ENCODE measurements at regions not wholly inside any gene's neighbourhood (a gene's known extent, or its start where the extent isn't known, plus 50 kb on each side); places are given as distances from the start of the nearest gene placed in this dataset.

- Histone ChIP-seq H2BK120ac (ENCODE audit: insufficient read depth, low read length, poor library complexity) (no peak overlapping the region), H4K8ac (ENCODE audit: low read depth, low read length) (no peak overlapping the region), H3K79me2 (ENCODE audit: control insufficient read depth, insufficient read depth, low read length, poor library complexity) (no peaks in the 10 kb centered on the region), H3K4me3 (ENCODE audit: low read depth, low read length) (no peak overlapping the region), H3K4ac (ENCODE audit: low read depth, low read length) (no peak overlapping the region), H4K12ac (ENCODE audit: low read depth, low read length) (no peak overlapping the region), H2BK12ac (ENCODE audit: low read length) (no peak overlapping the region), H3K36me3 (ENCODE audit: control insufficient read depth in 1 of 2, insufficient read depth in 2 of 2, low read length in 2 of 2) (no peaks in the 10 kb centered on the region), H2AK5ac (ENCODE audit: low read length) (no peak overlapping the region), H3K9ac (ENCODE audit: low read length) (no peak overlapping the region), H3K27ac (ENCODE audit: low read depth, low read length) (no peak overlapping the region), H3K4me1 (ENCODE audit: control insufficient read depth in 1 of 2, insufficient read depth in 2 of 2, low read length in 2 of 2) (no peaks in the 10 kb centered on the region), H3K14ac (ENCODE audit: low read length) (no peak overlapping the region), H2BK5ac (ENCODE audit: low read depth, low read length, poor library complexity) (no peak overlapping the region), H4K91ac (ENCODE audit: low read depth, low read length) (no peak overlapping the region), H3K23ac (ENCODE audit: low read length) (no peak overlapping the region), H3K79me1 (ENCODE audit: low read length) (no peaks in the 10 kb centered on the region), H3K27me3 (ENCODE audit: insufficient read depth, low read length) (no peaks in the 10 kb centered on the region), H3K18ac (ENCODE audit: low read length) (no peak overlapping the region), H2AFZ (ENCODE audit: insufficient read depth, low read length, poor library complexity) (no peak overlapping the region), H3K9me3 (ENCODE audit: insufficient read depth, low read depth, low read length) (no peaks in the 10 kb centered on the region), H3K4me2 (ENCODE audit: low read length) (no peak overlapping the region)
- 100% methylated on average over 2 of the region's 3 CpGs for WGBS (ENCODE audit: extremely low coverage, insufficient coverage, insufficient read length)
- no peak for DNase-seq
Observed at GRCh38 chr9:28389411-28389810, 816.1 kb upstream of the C9orf72 start.

DNA sequence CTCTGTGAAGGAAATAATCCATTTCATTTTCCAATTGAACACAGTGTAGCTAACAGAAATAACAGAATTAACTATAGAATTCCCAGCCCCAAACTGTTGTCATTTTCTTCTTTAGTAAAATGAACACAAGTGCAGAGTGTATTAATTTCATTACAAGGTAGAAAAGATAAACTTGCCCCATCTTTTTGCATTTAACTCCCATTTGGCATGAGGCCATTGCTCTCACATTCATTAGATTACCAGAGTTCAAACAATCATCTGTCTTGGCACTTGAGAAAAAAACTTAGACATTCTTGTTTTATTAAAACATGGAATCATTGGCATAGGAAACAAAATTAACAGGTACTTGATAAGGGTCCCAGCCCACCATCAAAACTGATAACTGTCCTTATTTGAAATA lies 821.5 kb upstream of the C9orf72 start:
- Histone ChIP-seq H2BK120ac (ENCODE audit: insufficient read depth, low read length, poor library complexity) (no peak overlapping the region), H2BK12ac (ENCODE audit: low read length) (no peak overlapping the region), H3K79me2 (ENCODE audit: control insufficient read depth, insufficient read depth, low read length, poor library complexity) (no peaks in the 10 kb centered on the region), H4K8ac (ENCODE audit: low read depth, low read length) (no peak overlapping the region), H3K14ac (ENCODE audit: low read length) (no peak overlapping the region), H4K12ac (ENCODE audit: low read depth, low read length) (no peak overlapping the region), H3K27me3 (ENCODE audit: insufficient read depth, low read length) (no peaks in the 10 kb centered on the region), H3K4me1 (ENCODE audit: control insufficient read depth in 1 of 2, insufficient read depth in 2 of 2, low read length in 2 of 2) (no peaks in the 10 kb centered on the region), H3K4ac (ENCODE audit: low read depth, low read length) (no peak overlapping the region), H3K27ac (ENCODE audit: low read depth, low read length) (no peak overlapping the region), H3K18ac (ENCODE audit: low read length) (no peak overlapping the region), H3K4me3 (ENCODE audit: low read depth, low read length) (no peak overlapping the region), H2AFZ (ENCODE audit: insufficient read depth, low read length, poor library complexity) (no peak overlapping the region), H3K23ac (ENCODE audit: low read length) (no peak overlapping the region), H2BK5ac (ENCODE audit: low read depth, low read length, poor library complexity) (no peak overlapping the region), H2AK5ac (ENCODE audit: low read length) (no peak overlapping the region), H3K4me2 (ENCODE audit: low read length) (no peak overlapping the region), H3K9ac (ENCODE audit: low read length) (no peak overlapping the region), H3K9me3 (ENCODE audit: insufficient read depth, low read depth, low read length) (no peaks in the 10 kb centered on the region), H3K36me3 (ENCODE audit: control insufficient read depth in 1 of 2, insufficient read depth in 2 of 2, low read length in 2 of 2) (no peaks in the 10 kb centered on the region), H3K79me1 (ENCODE audit: low read length) (no peaks in the 10 kb centered on the region), H4K91ac (ENCODE audit: low read depth, low read length) (no peak overlapping the region)
- DNase-seq: no peak

DNA sequence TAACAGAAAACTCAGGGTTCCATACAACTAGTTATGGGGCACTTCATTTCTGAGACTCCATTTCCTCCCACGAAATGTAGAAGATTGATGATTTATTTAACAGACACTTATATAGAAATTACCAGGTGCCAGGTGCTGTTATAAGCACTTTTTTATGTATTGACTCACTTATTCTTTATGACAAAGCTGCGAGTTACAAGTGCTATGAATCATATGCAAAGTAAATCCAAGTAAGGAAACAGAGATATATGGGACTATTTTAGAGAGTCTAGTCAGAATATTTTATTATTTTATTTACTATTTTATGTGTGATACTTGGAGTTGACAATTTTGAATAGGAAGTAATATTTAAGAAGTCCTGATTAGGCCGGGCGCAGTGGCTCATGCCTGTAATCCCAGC lies 822.8 kb upstream of the C9orf72 start:
- no CpG with 5 or more reads among the region's 4 CpGs for WGBS (ENCODE audit: extremely low coverage, insufficient coverage, insufficient read length)
- no peaks in the 10 kb centered on the region for H3K79me1 ChIP-seq (ENCODE audit: low read length)

GRCh38 chr9:28407351-28407750 lies 834.1 kb upstream of the C9orf72 start:
- Histone ChIP-seq H3K23ac (ENCODE audit: low read length) (no peak overlapping the region), H4K12ac (ENCODE audit: low read depth, low read length) (no peak overlapping the region), H3K79me2 (ENCODE audit: control insufficient read depth, insufficient read depth, low read length, poor library complexity) (no peaks in the 10 kb centered on the region), H4K8ac (ENCODE audit: low read depth, low read length) (no peak overlapping the region), H3K14ac (ENCODE audit: low read length) (no peak overlapping the region), H3K18ac (ENCODE audit: low read length) (no peak overlapping the region), H3K4me3 (ENCODE audit: low read depth, low read length) (no peak overlapping the region), H3K36me3 (ENCODE audit: control insufficient read depth in 1 of 2, insufficient read depth in 2 of 2, low read length in 2 of 2) (no peaks in the 10 kb centered on the region), H3K27ac (ENCODE audit: low read depth, low read length) (no peak overlapping the region), H2BK120ac (ENCODE audit: insufficient read depth, low read length, poor library complexity) (no peak overlapping the region), H2BK12ac (ENCODE audit: low read length) (no peak overlapping the region), H2AFZ (ENCODE audit: insufficient read depth, low read length, poor library complexity) (no peak overlapping the region), H3K79me1 (ENCODE audit: low read length) (no peaks in the 10 kb centered on the region), H2AK5ac (ENCODE audit: low read length) (no peak overlapping the region), H3K9me3 (ENCODE audit: insufficient read depth, low read depth, low read length) (no peaks in the 10 kb centered on the region), H3K4me2 (ENCODE audit: low read length) (no peak overlapping the region), H3K4ac (ENCODE audit: low read depth, low read length) (no peak overlapping the region), H3K4me1 (ENCODE audit: control insufficient read depth in 1 of 2, insufficient read depth in 2 of 2, low read length in 2 of 2) (no peaks in the 10 kb centered on the region), H3K27me3 (ENCODE audit: insufficient read depth, low read length) (no peaks in the 10 kb centered on the region), H4K91ac (ENCODE audit: low read depth, low read length) (no peak overlapping the region), H3K9ac (ENCODE audit: low read length) (no peak overlapping the region), H2BK5ac (ENCODE audit: low read depth, low read length, poor library complexity) (no peak overlapping the region)
- WGBS (ENCODE audit: extremely low coverage, insufficient coverage, insufficient read length): no CpG with 5 or more reads among the region's 3 CpGs
- DNase-seq: no peak

More for the DNA sequence above, 822.8 kb upstream of the C9orf72 start:
- Histone ChIP-seq H4K12ac (ENCODE audit: low read depth, low read length) (no peak overlapping the region), H3K23ac (ENCODE audit: low read length) (no peak overlapping the region), H3K36me3 (ENCODE audit: control insufficient read depth in 1 of 2, insufficient read depth in 2 of 2, low read length in 2 of 2) (no peaks in the 10 kb centered on the region), H3K4me3 (ENCODE audit: low read depth, low read length) (no peak overlapping the region), H3K79me2 (ENCODE audit: control insufficient read depth, insufficient read depth, low read length, poor library complexity) (no peaks in the 10 kb centered on the region), H2BK120ac (ENCODE audit: insufficient read depth, low read length, poor library complexity) (no peak overlapping the region), H4K8ac (ENCODE audit: low read depth, low read length) (no peak overlapping the region), H3K4me2 (ENCODE audit: low read length) (no peak overlapping the region), H3K27ac (ENCODE audit: low read depth, low read length) (no peak overlapping the region), H3K4ac (ENCODE audit: low read depth, low read length) (no peak overlapping the region), H3K27me3 (ENCODE audit: insufficient read depth, low read length) (no peaks in the 10 kb centered on the region), H4K91ac (ENCODE audit: low read depth, low read length) (no peak overlapping the region), H2BK5ac (ENCODE audit: low read depth, low read length, poor library complexity) (no peak overlapping the region), H3K9me3 (ENCODE audit: insufficient read depth, low read depth, low read length) (no peaks in the 10 kb centered on the region), H3K18ac (ENCODE audit: low read length) (no peak overlapping the region), H3K9ac (ENCODE audit: low read length) (no peak overlapping the region), H2BK12ac (ENCODE audit: low read length) (no peak overlapping the region), H3K14ac (ENCODE audit: low read length) (no peak overlapping the region), H3K4me1 (ENCODE audit: control insufficient read depth in 1 of 2, insufficient read depth in 2 of 2, low read length in 2 of 2) (no peaks in the 10 kb centered on the region), H2AK5ac (ENCODE audit: low read length) (no peak overlapping the region), H2AFZ (ENCODE audit: insufficient read depth, low read length, poor library complexity) (no peak overlapping the region)
- DNase-seq: no peak
